Left ventricle myocardium inferior (tissue), 1 donor: ENCODE measurements at regions not wholly inside any gene's neighbourhood (a gene's known extent, or its start where the extent isn't known, plus 50 kb on each side); places are given as distances from the start of the nearest gene placed in this dataset.

Experiments
- DNase-seq: peaks from one replicate; pipeline ENCODE4 v3.0.0-alpha.2; 2020
- H3K27ac ChIP-seq: fragments of 200-600 bp; replicated peaks from 2 replicates; pipeline ENCODE4 v1.8.0; 2021
- H3K27me3 ChIP-seq: fragments of 200-600 bp; 2 replicates; pipeline ENCODE4 v1.8.0; 2021; ENCODE audit warnings: low read depth
- H3K36me3 ChIP-seq: fragments of 200-600 bp; 2 replicates; pipeline ENCODE4 v1.8.0; 2021
- H3K4me1 ChIP-seq: fragments of 200-600 bp; 2 replicates; pipeline ENCODE4 v1.8.0; 2021
- H3K4me3 ChIP-seq: fragments of 200-600 bp; 2 replicates; pipeline ENCODE4 v1.8.0; 2021; ENCODE audit warnings: mild to moderate bottlenecking, moderate library complexity
- H3K9me3 ChIP-seq: fragments of 200-600 bp; replicated peaks from 2 replicates; pipeline ENCODE4 v1.8.0; 2021
- CTCF ChIP-seq: fragments of 200-600 bp; IDR thresholded peaks from 2 replicates; pipeline ENCODE4 v1.8.0; 2021; ENCODE audit warnings: antibody characterized with exemption, mild to moderate bottlenecking, borderline replicate concordance
- intact Hi-C: fragments of 100-400 bp; cut with micrococcal nuclease; formaldehyde crosslinking; loops from one replicate; pipeline ENCODE4 v1.11.0; 2022
- donor health status: DM: no; HTN: yes; CAD: no; lungs with severe emphysema.

- intact Hi-C loops = no loop called here
- H3K36me3 ChIP-seq = no peaks in the 10 kb centered on the region
- no peak overlapping the region for H3K4me3 ChIP-seq
- H3K27ac ChIP-seq = no peak overlapping the region
- H3K27me3 ChIP-seq = no peaks in the 10 kb centered on the region
- no peaks in the 10 kb centered on the region for H3K4me1 ChIP-seq
- no peak for TF ChIP-seq CTCF
- DNase-seq = no peak
- no peaks in the 10 kb centered on the region for H3K9me3 ChIP-seq
Measured at GRCh38 chr7:115724400-115725056, 306.0 kb downstream of the TFEC start.

- intact Hi-C loops = no loop called here
Measured at GRCh38 chr7:115722302-115722977, 308.1 kb downstream of the TFEC start.

GRCh38 chr7:115721293-115722217 lies 309.0 kb downstream of the TFEC start:
- no peaks in the 10 kb centered on the region for H3K9me3 ChIP-seq
- H3K4me1 ChIP-seq = no peaks in the 10 kb centered on the region
- H3K4me3 ChIP-seq = no peak overlapping the region
- no peak for DNase-seq
- H3K27ac ChIP-seq = no peak overlapping the region
- intact Hi-C loops = no loop called here
- no peaks in the 10 kb centered on the region for H3K36me3 ChIP-seq
- no peaks in the 10 kb centered on the region for H3K27me3 ChIP-seq
- no peak for TF ChIP-seq CTCF

More at GRCh38 chr7:115722302-115722977, 308.1 kb downstream of the TFEC start:
- H3K27ac ChIP-seq = no peak overlapping the region
- no peak for TF ChIP-seq CTCF
- H3K36me3 ChIP-seq = no peaks in the 10 kb centered on the region
- no peaks in the 10 kb centered on the region for H3K9me3 ChIP-seq
- H3K4me3 ChIP-seq = no peak overlapping the region
- no peaks in the 10 kb centered on the region for H3K27me3 ChIP-seq
- no peak for DNase-seq
- no peaks in the 10 kb centered on the region for H3K4me1 ChIP-seq

GRCh38 chr7:115719963-115720362 lies 310.6 kb downstream of the TFEC start:
- Histone ChIP-seq H3K27ac (no peak overlapping the region), H3K27me3 (no peaks in the 10 kb centered on the region), H3K4me1 (no peaks in the 10 kb centered on the region), H3K9me3 (no peaks in the 10 kb centered on the region), H3K4me3 (no peak overlapping the region), H3K36me3 (no peaks in the 10 kb centered on the region)
- TF ChIP-seq CTCF = no peak
- DNase-seq = no peak
- intact Hi-C loops = no loop called here

- Histone ChIP-seq H3K9me3 (no peaks in the 10 kb centered on the region), H3K36me3 (no peaks in the 10 kb centered on the region), H3K27ac (no peak overlapping the region), H3K4me1 (no peaks in the 10 kb centered on the region), H3K4me3 (no peak overlapping the region), H3K27me3 (no peaks in the 10 kb centered on the region)
- intact Hi-C loops = no loop called here
- no peak for TF ChIP-seq CTCF
- no peak for DNase-seq
Measured at GRCh38 chr7:115709664-115710063, 320.9 kb downstream of the TFEC start.
